GM21576 (cell line): ENCODE measurements at regions not wholly inside any gene's neighbourhood (a gene's known extent, or its start where the extent isn't known, plus 50 kb on each side); places are given as distances from the start of the nearest gene placed in this dataset.

ENCODE experiments used
- ATAC-seq: cut with Tn5 transposase; IDR thresholded peaks from one replicate; pipeline ENCODE4 v1.9.1; 2021; ENCODE audit warnings: mild to moderate bottlenecking, moderate library complexity; ENCODE audit not compliant: unreplicated experiment

DNA sequence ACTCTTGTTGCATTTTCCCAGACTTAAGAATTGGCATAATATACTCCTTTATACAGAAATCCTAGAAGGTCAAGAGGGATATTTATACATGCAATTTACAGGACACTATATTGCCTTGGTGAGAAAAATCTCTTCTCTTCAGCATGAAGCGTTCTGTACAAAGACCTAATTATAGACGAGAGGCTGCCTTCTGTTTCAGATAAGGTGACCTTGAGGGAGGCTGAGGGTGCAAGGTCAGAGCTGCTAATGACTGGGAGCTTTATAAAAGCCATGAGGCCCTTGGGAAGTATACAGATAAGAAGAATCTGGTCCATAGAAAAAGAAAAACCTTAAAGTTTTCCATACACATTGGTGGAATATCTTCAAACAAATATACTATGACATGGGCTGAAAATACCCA is 156.3 kb upstream of the SOX9 start:
- ATAC-seq = no peak

DNA sequence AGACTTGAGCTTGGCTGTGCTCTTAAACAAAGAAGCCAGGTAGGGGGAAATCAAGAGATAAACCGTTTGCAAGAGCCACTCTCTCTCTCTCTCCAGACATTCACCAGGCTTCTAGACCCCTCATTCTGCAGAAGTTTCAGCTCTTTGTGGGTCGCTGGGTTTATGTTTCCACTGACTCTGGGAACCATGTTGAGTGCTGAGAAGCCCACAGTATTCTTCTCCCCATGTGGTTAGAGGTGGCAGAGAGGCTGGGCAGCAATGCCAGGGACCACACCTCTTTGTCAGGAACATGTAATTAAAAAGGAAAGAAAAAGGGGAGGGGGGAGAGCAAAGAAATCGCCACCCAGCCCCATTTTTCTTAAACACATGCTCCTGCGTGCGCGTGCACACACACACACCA is 154.8 kb upstream of the SOX9 start:
- no peak for ATAC-seq

DNA sequence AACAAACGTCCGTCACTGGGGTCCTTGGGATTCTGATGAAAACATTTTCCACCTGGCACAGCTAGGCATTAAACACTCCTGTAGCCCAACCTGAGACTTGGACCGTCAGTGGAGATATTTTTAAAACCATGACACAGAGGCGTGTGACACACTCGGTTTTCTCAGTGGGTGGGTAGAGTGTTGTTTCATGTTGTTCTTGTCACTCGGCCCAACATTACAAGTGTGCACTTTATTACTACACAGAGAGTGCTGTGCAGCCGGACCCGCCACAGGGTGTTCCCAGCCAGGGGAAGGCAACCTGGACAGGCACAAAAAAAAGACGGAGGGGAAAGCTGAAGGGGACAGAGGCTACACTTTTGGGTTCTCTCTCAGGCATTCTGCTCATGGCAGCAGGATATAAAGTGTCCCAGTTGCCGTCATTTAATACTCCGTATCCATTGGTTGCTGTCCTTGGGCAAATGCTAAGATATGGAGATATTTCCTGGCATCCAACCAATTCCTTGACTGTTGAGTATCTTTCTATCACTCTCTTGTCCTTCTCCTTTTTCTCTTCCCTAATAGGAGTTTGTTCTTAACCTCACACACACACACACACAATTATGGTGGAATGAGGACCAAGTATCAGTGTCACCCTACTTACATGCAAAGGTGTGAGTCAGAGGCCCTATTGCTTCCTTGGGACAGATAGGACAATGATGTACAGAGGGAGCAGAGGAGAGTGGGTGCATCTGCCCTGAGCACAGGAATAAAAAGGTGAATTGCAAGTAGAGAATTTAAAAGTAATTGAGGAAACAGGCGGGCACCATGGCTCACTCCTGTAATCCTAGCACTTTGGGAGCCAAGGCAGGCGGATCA is 154.1 kb upstream of the SOX9 start:
- no peak for ATAC-seq

DNA sequence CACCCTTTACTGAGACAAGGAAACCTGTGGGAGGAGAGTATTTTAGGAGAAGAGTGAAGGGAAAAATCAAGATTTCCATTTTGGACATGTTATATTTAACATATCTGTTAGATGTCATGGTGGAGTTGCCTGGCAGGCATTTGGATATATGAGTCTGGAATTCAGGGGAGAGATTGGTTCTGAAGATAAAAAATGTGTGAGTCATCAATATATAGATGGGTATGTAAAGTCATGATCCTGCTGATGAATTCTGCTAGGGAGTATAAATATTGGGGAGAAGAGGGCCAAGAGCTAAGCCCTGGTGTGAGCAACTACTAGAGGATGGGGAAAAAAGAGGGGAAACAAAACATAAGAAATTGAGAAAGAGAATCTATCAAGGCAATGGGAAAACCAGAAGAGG is 151.3 kb upstream of the SOX9 start:
- no peak for ATAC-seq

DNA sequence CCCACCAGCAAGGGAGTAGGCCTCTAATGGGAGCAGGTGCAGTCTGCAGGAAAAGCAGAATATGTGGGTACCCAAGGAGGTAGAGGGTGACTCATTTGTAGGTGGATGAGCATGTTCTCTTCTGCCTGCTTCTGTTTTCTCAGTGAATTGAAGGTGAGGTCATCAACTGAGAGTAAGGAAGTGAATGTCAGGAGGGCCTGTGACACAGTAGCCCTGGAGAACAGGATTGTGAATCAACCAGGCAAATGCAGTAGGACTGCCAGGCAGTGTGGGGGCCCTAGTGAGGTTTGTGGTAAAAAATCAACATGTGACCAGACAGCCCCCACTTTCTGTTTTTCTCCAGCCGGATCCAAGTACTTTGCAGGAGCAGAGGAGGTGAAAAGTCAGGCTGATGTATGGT is 150.5 kb upstream of the SOX9 start:
- no peak for ATAC-seq

DNA sequence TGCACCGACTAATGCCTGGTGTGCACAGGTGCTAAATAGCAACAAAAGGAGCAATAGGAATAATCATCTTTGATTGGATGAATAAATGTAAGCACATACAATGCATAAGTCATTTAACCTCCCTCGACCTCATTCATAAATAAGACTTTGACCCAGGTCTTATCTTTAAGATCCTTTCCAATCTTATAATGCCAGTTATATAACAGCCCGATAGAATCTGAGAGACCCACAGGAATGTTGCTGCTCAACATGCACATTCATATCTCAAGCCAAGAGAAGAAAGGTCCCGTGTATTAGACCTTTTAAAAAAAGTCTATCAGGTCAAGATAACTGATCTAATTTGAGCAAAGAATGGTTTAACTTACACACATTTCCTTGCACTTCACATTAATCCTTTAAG is 146.8 kb upstream of the SOX9 start:
- no peak for ATAC-seq

DNA sequence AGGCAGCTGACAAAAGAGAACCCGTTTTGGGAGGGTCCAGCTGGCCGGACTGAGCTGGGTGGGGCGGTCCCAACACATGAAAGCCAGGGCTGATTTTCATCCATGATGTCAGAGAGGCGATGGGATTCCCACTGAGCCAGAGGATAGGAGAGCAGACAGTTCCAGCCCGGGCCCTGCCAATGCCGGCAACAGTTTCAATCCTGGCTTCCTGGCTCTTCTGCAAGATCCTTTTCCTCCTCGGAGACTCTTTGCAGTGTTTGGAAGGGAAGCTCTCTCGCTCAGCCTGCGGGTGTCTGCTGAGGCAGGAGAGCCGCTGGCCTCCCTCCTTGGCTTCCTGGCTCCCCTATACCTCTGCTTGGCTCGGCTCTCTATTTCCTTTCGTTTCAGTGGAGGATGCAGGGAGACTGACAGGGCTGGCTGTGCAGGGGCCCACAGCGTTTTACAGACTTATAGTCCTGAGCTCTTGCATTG is 145.5 kb upstream of the SOX9 start:
- no peak for ATAC-seq

DNA sequence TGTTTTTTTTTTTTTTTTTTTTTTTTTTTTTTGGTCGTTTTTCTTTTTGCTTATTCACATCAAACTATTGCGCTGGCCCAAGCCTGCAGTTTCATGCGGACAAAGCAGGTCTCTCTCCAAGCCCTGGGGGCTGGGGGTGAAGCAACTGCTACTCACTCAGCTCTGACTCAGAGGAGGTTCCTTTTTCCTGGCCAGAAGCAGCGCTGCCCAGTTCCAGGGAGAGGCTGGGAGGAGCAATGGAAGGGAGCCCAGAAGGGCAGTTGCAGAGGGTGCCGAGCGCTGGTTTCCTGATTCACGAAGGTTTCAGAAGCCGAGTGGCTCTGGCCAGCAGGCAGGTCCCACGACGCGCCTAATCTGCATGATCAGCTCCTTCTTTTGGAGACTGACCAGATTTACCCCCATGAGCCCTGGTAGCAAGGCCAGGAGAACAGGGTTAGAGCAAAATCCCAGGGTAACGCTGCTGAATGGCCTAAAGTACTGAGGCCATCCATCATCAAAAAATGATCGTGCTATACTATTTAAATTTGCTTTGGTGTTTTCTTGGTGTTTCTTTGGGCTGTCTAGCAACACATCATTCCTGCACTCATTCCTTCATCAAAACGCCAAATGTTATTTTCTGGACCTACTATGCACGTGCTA is 144.7 kb upstream of the SOX9 start:
- ATAC-seq = no peak

DNA sequence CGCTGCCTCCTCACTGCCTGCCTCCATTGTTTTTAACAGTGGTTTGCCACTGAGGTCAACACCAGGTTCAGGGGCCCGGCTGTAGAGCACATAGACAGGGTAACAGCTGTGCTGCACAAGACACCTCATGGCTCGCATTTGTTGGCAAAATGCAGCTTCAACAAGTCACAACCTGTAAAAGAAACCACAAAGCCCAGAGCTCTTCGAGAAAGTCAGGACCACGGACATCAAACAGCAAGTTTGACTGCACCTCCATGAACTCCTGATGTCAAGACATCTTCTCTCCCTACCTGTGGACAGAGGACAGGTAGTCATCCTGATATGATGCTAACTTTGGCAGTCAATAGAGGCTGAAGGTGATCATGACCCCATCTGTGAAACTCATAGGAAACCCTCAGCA is 142.4 kb upstream of the SOX9 start:
- no peak for ATAC-seq

DNA sequence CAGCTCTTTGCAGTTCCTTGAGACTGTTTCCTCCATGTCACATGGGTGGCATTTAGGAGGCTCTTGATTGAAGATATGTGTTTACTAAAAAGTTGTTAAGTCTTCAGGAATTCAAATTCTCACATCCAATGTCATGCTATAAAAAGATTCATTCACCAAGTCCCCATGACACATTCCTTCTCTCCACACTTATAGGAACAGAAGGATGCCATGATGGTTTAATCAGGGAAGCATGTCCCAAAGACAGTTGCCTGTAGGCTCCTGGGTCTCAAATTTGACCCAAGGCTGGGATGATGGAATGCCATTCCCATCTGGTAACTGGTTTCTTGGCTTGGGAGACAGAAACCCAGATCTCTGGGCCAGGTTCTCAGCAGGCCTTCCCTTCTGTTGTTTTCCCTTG is 140.6 kb upstream of the SOX9 start:
- no peak for ATAC-seq

DNA sequence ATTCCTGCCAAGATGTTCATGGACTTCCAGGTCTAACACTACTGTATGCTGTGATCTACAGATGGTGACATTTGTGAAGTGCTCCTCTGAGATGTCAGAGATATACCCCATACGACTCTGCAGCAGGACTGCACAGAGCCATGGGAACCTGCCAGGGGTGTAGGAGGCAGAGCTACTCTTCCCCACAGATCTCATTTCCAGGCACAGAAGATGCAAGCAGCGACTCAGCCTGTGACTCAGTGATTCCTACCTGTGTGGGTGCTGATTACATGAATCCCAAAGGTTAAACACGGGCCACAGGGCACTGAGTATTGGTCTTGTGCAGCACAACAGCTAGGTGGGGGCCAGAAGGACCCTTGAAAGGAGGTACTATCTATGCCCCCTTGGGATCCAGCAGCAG is 137.0 kb upstream of the SOX9 start:
- ATAC-seq = no peak

DNA sequence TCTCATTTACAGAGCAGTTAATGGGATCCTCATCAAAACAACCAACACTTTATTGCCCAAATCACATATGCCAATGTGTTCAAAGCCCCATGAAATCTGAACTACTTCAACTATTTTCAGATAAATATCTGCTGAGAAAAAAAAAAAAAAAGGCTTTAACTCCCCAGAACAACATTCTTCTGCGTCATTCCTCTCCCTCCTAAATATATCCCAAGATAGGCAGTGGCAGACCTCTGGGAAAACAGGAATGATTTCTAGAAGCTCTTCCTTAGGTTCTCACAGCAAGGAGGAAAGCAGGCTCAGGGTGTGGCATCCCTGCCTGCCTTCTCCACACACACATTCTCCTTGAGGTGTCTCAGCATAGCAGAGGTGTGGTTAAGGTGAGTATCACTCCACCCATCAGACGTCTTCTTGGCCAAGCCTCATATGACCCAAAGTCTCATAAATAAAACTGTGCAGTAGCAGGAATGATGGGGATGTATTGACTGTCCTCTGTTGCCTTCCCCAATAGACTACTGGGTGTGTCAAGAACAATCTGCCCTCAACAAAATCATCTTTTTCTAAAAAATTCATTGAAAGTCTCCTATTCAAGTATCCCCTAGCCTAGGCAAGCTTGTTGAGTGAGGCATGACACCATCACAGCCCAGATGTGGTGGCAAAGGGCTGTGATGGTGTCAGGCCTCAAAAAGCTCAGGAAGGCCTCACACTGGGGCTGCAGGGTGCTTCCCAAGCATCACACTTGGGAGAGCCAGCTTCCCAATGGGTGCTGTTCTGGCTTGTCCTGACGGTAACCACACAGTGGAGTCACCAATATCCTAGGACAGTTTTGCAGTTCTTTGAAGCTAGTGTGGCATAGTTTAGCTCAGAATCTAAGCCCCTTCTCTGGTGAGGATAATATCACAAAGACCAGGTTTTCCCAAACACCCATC is 135.4 kb upstream of the SOX9 start:
- ATAC-seq = no peak

DNA sequence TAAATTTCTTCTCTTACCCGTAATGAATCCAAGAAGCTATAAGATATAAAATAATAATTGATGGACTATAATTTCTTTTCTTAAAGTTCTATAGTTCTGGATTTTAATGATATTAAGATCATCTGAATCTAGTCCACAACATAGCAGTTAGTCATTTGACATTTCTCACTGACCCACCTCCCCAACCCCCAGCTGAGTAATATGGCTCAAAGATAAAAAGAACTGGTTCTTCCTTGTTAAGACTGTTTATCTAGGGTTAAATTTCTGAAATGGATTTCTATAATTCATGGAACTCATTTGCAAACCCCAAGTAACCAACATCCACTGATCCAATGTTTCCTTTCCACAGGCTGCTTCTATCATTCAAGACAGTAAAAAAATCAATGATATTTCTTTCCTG is 133.9 kb upstream of the SOX9 start:
- no peak for ATAC-seq

DNA sequence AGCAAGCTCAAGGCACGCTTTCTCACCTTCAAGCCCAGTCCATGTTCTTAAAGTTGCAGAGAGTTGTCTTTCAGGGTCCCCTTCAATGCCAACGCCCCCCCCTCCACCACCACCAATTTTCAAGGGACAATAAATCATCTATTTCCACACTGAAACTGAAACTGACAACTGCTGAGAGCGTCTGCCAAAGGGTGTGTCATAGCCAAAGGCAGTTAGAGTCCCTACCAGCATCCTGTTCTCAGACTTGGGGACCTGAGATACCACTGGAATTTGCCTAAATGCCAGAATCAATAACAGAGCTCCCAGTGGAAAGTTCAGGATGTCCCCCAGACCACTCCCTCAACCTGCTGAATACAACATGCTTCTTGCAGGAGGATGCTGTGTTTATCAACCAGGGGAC is 133.2 kb upstream of the SOX9 start:
- ATAC-seq = no peak

DNA sequence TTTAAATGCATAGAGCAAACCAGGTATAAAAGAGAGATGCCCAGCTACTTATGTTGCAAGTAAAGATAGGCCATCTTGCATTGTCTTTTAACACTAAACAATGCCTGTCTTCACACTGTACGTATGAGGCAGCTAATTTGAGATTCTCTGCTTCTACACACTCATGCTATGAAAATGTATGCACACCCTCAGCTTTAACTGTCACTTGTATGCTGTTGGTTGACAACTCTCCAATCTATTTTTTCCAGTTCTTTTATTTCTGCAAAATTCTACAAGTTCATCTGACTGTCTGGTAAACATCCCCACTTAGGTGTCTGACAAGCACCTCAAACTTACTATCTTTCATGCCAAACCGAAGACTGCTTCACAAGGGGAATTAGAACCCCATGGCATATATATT is 131.7 kb upstream of the SOX9 start:
- ATAC-seq = no peak

DNA sequence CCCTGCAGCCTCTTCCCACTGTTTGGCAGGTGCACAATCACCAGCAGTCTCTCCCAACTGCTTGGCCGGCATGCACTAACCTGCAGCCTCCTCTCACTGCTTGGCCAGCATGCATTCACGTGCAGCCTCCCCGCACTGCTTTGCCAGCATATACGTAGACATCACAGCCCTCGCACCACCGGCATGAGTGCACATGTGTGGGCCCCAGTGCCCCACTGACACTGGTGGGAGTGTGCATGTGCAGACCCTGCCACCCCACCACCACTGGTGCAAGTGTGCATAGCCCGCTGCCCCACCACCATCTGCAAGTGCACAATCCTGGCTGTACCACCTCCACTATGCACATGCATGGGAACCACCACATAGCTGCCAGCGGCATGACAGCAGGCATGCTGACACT is 127.5 kb upstream of the SOX9 start:
- no peak for ATAC-seq

DNA sequence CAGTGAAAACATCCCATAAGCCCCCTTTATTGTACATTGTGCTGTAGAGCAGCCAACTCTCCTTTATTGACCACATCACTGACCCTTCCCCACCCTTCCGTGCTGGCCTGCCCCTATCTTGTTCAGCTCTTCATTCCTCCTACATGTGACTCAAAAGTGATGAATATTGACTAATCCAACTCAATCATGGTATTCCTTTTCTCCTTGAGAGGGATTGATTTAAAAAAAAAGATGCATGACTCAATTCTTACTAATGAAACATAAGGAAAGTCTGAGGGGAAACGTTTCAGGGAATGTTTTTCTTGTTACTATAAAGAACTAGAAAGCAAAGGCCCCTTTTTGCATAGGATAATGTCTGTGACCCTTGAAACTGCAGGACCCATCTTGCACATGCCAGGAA is 125.2 kb upstream of the SOX9 start:
- no peak for ATAC-seq

DNA sequence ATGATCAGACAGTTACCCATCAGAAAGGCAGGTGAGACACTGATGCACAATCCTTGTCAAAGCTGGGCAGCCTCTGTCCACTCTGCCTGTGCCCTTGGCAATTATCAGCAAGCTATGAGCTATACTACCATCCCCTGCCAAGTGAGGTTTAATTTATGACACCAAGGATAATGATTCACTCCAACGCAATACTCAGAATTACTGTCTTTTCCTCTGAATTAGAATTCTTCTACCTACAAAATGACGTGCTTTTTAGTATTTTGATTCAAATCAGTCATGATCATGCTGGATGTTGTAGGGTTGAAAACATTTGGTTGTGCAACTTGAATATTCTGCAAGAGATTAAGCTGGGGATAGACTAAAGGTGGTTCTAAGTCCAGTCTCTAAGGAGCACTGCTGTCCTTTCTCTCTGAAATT is 116.8 kb upstream of the SOX9 start:
- ATAC-seq = no peak

DNA sequence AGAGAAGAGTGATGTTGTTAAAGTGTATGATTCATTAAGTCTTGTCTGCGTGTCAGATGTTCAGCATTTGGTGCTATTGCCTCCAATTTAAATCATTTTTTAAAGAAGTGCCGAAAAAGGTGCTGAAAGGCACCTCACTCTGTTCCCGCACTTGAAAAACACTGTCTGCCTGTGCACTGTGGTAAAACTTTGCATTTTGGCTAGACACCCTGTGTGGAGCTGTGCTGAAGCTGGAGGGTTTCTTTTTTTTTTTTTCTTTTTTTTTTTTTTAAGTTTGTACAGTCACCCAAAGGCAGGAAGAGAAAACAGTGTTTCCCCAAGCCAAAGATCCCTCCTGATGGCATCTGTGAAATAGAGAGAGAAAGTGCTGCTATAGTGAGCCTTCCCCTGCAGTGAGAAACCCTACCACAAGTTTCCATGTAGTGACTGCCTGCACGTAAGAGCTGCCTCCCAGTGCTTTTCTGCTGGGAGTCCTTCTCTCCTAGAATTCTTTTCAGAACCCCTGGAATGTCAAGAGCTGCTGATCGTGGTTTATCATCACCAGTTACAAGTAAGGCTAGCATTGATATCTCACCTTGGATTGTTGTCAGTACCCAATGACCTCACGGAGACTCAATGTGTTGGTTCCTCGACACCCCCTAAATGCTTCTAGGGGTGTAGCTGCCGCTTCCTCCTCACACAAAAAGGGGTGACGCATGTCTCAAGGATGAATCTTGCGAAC is 116.0 kb upstream of the SOX9 start:
- peak; percentile 57 for ATAC-seq

DNA sequence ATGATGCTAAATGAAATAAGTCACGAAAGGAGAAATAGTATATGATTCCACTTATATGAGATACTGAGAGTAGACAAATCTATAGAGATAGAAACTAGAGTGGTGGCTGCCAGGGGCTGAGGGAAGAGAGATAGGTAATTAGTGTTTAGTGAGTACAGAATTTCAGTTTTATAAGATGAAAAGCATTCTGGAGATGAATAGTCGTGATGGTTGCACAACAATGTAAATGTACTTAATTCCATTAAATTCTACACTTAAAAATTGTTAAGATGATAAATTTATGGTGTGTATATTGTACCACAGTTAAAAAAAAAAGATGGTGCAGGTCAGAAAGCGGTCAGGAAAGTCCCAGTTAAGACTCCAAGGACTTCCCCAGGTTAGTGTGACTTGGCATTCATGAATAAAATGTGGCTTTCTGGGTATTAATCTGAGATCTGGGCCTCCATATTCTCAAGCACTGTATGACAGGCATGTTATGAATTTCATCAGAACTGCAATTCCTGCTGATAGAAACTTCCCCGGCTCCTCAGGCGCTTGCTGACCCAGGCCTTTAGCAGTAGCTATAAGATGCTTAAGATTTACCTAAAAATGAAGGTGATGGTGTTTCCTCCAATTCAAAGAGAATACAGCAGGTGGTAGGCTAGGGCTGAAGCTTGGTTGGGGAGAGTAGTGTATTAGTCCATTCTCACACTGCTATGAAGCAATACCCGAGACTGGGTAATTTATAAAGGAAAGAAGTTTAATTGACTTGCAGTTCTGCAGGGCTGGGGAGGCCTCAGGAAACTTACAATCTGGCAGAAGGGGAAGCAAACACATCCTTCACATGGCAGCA is 115.3 kb upstream of the SOX9 start:
- ATAC-seq = peak; percentile 55
